ENCODE measurements at regions not wholly inside any gene's neighbourhood (a gene's known extent, or its start where the extent isn't known, plus 50 kb on each side); places are given as distances from the start of the nearest gene placed in this dataset.

DNA sequence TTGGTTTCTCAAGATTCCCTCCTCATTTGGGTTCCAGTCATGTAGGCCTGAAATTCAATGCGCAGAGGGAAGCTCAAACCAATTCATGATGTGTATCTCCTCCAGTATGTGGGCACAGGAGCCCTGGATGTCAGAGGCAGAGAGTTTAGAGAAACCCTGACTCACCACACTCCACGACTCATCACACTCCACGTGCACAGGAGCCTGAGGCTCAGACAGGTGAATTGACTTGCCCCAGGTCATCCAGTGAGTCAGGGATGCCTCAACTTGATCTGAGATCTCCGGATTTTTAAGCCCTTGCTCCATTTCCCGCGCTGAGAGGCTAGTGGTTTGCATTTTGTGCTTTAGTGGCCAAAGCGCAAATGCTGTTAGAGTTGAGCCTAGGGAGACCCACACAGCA lies 183.9 kb downstream of the HAPSTR1 start:
- no peak for TF ChIP-seq CTCF (IDR thresholded peaks at IDR 0.05; ENCODE audit: low read length)
- TF ChIP-seq EZH2phosphoT487 (IDR thresholded peaks at IDR 0.05; ENCODE audit: low read length): no peak
- TF ChIP-seq EZH2 (optimal IDR thresholded peaks at IDR 0.05; ENCODE audit: low read depth, low read length): no peak
